Mesodermal cell (in vitro differentiated cells): ENCODE measurements at regions not wholly inside any gene's neighbourhood (a gene's known extent, or its start where the extent isn't known, plus 50 kb on each side); places are given as distances from the start of the nearest gene placed in this dataset.
"Not testable (repeated sequence)": the region's sequence is repeated elsewhere in the genome, so short reads cannot be mapped to it uniquely, and the experiment has no call there.

Experiments
- H3K27ac ChIP-seq: 2 replicates; pipeline ENCODE4 v1.7.0; 2013; ENCODE audit warnings: mild to moderate bottlenecking, low read depth, low read length, moderate library complexity; ENCODE audit not compliant: severe bottlenecking
- H3K36me3 ChIP-seq: 2 replicates; pipeline ENCODE4 v1.7.1; 2013; ENCODE audit warnings: mild to moderate bottlenecking, low read length, moderate library complexity; ENCODE audit not compliant: control insufficient read depth, insufficient read depth
- H3K4me1 ChIP-seq: one replicate; pipeline ENCODE4 v1.7.1; 2013; ENCODE audit warnings: mild to moderate bottlenecking, low read length; ENCODE audit not compliant: insufficient read depth, control insufficient read depth, poor library complexity, severe bottlenecking
- H3K4me3 ChIP-seq: 2 replicates; pipeline ENCODE4 v1.7.0; 2013; ENCODE audit warnings: low read length, control low read depth, mild to moderate bottlenecking; ENCODE audit not compliant: insufficient read depth, poor library complexity, severe bottlenecking; ENCODE audit errors: extremely low read depth
- H3K9me3 ChIP-seq: 2 replicates; pipeline ENCODE4 v1.7.1; 2013; ENCODE audit warnings: mild to moderate bottlenecking, low read length, moderate library complexity; ENCODE audit not compliant: control insufficient read depth
- WGBS, 2 experiments: methylation state at CpG; one replicate each; pipeline ENCODE4 v1.1.5; 2013; ENCODE audit warnings: missing lambda C conversion rate in 2 of 2; ENCODE audit not compliant: insufficient coverage in 2 of 2; 5-methylcytosine and 5-hydroxymethylcytosine counted together

GRCh38 chr9:99497641-99498040 is 275.6 kb downstream of the SEC61B start:
- H3K9me3 ChIP-seq = no peaks in the 10 kb centered on the region
- H3K27ac ChIP-seq = no peak overlapping the region
- H3K36me3 ChIP-seq = no peaks in the 10 kb centered on the region
- H3K4me3 ChIP-seq = no peak overlapping the region
- H3K4me1 ChIP-seq = no peaks in the 10 kb centered on the region
- WGBS, 2 experiments = 70 to 100% methylated on average over 1 of the region's 2 CpGs

DNA sequence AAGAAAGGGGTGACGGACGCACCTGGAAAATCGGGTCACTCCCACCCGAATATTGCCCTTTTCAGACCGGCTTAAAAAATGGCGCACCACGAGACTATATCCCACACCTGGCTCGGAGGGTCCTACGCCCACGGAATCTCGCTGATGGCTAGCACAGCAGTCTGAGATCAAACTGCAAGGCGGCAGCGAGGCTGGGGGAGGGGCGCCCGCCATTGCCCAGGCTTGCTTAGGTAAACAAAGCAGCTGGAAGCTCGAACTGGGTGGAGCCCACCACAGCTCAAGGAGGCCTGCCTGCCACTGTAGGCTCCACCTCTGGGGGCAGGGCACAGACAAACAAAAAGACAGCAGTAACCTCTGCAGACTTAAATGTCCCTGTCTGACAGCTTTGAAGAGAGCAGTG is 276.9 kb downstream of the SEC61B start:
- H3K36me3 ChIP-seq, H3K27ac ChIP-seq, H3K4me3 ChIP-seq, H3K4me1 ChIP-seq, H3K9me3 ChIP-seq: not testable (repeated sequence)
- no CpG with 5 or more reads among the region's 16 CpGs for WGBS, 2 experiments

- Histone ChIP-seq H3K36me3 (no peaks in the 10 kb centered on the region), H3K27ac (no peak overlapping the region), H3K4me1 (peaks cover 4% of the 10 kb centered on the region), H3K9me3 (no peaks in the 10 kb centered on the region), H3K4me3 (no peak overlapping the region)
- 91 to 98% methylated on average over 3 to 4 of the region's 4 CpGs for WGBS, 2 experiments
These were observed 283.9 kb downstream of the SEC61B start for GRCh38 chr9:99505936-99506335.

DNA sequence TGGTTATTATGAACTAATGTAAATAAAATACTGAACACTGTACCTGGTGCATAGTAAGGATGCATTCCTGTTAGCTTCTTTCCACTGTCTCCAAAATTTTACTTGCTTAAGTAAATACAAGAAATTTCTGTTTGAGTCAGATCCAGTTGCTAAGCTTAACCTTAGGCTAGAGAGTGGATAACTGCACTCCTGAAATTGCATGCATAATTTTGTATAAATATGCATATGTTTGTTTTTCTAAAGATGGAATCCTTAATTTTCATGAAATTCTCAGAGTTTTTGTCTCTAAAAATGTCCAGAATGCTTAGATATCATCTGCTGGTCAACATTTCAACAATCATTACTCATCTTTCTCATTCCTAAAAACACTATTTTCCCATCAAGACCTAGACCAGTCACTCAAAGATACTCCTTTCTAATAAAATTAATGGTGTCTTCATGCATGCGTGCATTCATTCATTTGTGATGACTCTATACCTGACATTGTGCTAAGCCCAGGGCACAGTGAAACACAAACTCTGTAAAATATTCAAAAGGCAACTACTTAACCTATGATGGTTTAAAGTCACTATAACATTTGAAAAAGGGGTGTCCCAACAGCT is 284.8 kb downstream of the SEC61B start:
- H3K9me3 ChIP-seq = no peaks in the 10 kb centered on the region
- WGBS, 2 experiments = 100% methylated on average over 1 of the region's 1 CpG; no CpG with 5 or more reads in 1 of the 2 experiments
- H3K36me3 ChIP-seq = no peaks in the 10 kb centered on the region

GRCh38 chr9:99509065-99509745 is 287.1 kb downstream of the SEC61B start:
- Histone ChIP-seq H3K9me3 (no peaks in the 10 kb centered on the region), H3K4me3 (no peak overlapping the region), H3K4me1 (peaks cover 4% of the 10 kb centered on the region), H3K36me3 (no peaks in the 10 kb centered on the region), H3K27ac (no peak overlapping the region)
- 88 to 100% methylated on average over 2 to 4 of the region's 9 CpGs for WGBS, 2 experiments

More for the DNA sequence above, 284.8 kb downstream of the SEC61B start:
- no peak overlapping the region for H3K27ac ChIP-seq
- H3K4me1 ChIP-seq = peaks cover 4% of the 10 kb centered on the region
- no peak overlapping the region for H3K4me3 ChIP-seq

- no peak overlapping the region for H3K4me3 ChIP-seq
- H3K27ac ChIP-seq = no peak overlapping the region
- 100% methylated on average over 3 of the region's 4 CpGs; no CpG with 5 or more reads in 1 of the 2 experiments for WGBS, 2 experiments
- no peaks in the 10 kb centered on the region for H3K9me3 ChIP-seq
- H3K4me1 ChIP-seq = peaks cover 4% of the 10 kb centered on the region
- no peaks in the 10 kb centered on the region for H3K36me3 ChIP-seq
These were observed 287.9 kb downstream of the SEC61B start for GRCh38 chr9:99509900-99510535.

DNA sequence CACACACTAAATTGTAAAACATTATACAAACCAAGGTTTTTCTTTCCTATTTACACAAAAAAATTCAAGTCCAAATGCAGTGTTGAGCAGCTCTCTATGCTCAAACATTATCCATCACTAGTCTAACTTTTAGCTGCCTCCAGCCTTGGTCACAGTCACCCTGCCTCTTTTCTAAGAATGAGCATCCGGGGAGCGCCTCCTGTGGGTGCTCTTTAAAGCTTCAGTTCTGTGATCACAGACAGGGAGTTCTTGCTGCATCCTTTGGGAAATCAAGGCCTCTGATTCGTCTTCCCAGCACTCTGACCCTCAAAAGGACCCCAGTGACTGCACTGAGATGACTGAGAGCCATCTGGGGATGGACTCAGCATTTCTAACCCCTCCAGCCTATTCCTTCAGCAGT is 289.6 kb downstream of the SEC61B start:
- no peaks in the 10 kb centered on the region for H3K9me3 ChIP-seq
- WGBS, 2 experiments = 82 to 88% methylated on average over 3 of the region's 3 CpGs
- H3K36me3 ChIP-seq = no peaks in the 10 kb centered on the region
- H3K4me1 ChIP-seq = no peaks in the 10 kb centered on the region
- no peak overlapping the region for H3K4me3 ChIP-seq
- H3K27ac ChIP-seq = no peak overlapping the region

DNA sequence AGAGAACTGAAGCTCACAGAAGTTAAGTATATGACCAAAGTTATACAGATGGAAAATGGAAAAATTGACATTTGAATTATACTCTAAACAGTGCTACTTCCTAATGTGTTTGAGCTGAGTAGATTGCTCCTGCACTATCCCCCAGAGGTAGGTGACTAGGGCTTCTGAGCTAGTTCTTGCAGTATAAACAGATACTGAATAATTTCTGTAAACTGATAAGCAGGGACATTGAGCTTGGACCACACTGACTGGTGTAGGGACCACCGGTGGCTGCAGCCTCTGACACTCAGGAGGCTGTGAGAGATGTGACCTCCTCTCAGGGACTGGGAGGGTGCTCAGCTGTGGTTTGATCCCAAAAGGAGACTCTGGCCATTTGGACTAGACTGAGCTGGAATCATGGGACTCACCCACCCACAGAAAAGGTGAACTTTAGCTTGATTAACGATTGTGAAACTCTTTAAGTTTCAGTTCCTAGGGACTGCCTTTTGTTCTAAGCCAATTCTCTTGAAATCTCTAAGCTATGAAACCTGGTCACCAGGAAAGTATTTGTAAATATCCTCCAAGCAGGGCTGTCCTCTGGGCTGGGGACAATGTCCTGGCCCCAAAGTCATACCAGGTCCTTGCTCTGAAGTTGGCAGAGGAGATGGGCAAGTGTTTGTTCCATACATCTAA is 291.5 kb downstream of the SEC61B start:
- Histone ChIP-seq H3K4me1 (no peaks in the 10 kb centered on the region), H3K36me3 (no peaks in the 10 kb centered on the region), H3K27ac (no peak overlapping the region), H3K4me3 (no peak overlapping the region), H3K9me3 (no peaks in the 10 kb centered on the region)
- 87 to 94% methylated on average over 2 of the region's 2 CpGs for WGBS, 2 experiments

GRCh38 chr9:99515093-99515492 is 293.0 kb downstream of the SEC61B start:
- H3K4me1 ChIP-seq = no peaks in the 10 kb centered on the region

DNA sequence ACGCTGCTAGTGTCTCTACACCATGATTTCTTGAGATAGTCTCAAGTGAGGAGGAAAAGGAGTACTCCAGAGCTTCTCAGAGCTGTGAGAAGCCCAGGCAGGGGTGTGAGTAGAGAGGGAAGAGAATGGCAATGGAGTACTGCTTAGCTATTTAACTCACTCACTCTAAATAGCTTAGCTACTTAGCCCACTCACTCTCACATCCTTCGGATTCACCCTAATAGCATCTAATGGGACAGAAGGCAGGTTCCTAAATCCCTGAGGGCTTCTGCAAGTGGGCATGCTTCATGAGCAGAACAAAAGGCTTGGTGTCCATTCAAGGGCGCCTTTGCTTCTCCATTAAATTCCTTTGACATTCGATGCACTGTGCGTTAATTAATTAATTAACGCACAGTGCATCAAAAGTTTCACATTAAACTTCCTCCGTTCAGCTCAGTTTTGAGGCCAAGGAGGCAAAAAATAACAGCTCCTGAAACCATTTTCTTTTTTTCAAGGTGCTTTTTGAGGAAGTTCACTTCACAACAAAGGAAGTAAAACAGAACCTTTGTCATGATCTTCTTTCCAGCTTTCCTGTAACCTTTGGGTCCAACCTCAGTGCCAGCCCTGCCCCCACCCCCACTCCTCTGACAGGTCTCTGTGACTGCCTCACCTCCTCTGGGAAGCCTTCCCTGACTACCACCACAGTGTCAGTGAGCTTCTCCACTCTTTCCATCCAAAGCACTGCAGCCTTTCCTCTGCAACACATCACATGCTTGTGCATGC is 294.0 kb downstream of the SEC61B start:
- Histone ChIP-seq H3K4me3 (no peak overlapping the region), H3K36me3 (no peaks in the 10 kb centered on the region), H3K4me1 (no peaks in the 10 kb centered on the region), H3K27ac (no peak overlapping the region), H3K9me3 (no peaks in the 10 kb centered on the region)
- WGBS, 2 experiments = 93 to 99% methylated on average over 7 of the region's 7 CpGs

More at GRCh38 chr9:99515093-99515492, 293.0 kb downstream of the SEC61B start:
- no peak overlapping the region for H3K4me3 ChIP-seq
- 60% methylated on average over 1 of the region's 1 CpG; no CpG with 5 or more reads in 1 of the 2 experiments for WGBS, 2 experiments
- no peak overlapping the region for H3K27ac ChIP-seq
- no peaks in the 10 kb centered on the region for H3K36me3 ChIP-seq
- H3K9me3 ChIP-seq = no peaks in the 10 kb centered on the region
